IPS-NIHi11 (cell line): ENCODE measurements at regions not wholly inside any gene's neighbourhood (a gene's known extent, or its start where the extent isn't known, plus 50 kb on each side); places are given as distances from the start of the nearest gene placed in this dataset.

ENCODE experiments used
- DNase-seq: peaks from one replicate; pipeline ENCODE4 v3.0.0; 2012; ENCODE audit warnings: mixed read lengths, low spot score

DNA sequence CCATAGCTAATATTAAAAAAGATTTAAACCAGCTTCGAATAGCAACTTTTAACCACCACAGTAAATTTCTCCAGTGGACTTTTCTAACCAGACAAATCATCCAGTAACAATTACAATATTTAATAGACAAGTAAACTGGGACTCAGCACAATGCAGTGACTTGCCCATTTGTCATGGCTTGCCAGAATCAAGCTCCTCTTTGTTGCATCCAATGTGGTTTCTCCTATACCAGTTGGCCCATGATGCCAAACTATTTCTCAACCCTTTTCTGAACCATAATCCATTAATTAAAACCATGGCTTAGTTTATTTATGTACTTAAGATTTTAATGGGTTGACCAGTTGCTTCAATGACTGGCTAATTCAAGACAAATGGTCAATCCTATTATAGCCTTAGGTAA, 64.4 kb downstream of the DIO2 start:
- DNase-seq: no peak

DNA sequence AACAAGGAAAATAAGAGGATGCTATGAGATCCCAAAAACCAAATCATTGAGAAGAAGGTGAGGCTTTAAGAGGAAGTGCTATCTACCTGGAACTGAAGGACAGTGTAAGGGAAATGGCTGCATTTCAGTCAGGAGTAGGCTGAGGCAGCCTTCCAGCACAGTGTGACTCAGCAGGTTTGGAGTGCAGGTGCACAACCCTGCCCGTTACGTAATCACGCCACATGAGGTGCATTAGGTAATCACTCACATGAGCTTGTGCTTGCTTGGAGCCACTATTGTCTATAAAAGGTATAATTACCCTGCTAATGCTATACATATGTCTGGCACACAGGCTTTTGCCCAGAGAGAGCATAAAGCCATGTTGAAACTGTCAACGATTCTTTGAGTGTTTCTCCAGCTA, 74.9 kb downstream of the DIO2 start:
- DNase-seq: no peak

DNA sequence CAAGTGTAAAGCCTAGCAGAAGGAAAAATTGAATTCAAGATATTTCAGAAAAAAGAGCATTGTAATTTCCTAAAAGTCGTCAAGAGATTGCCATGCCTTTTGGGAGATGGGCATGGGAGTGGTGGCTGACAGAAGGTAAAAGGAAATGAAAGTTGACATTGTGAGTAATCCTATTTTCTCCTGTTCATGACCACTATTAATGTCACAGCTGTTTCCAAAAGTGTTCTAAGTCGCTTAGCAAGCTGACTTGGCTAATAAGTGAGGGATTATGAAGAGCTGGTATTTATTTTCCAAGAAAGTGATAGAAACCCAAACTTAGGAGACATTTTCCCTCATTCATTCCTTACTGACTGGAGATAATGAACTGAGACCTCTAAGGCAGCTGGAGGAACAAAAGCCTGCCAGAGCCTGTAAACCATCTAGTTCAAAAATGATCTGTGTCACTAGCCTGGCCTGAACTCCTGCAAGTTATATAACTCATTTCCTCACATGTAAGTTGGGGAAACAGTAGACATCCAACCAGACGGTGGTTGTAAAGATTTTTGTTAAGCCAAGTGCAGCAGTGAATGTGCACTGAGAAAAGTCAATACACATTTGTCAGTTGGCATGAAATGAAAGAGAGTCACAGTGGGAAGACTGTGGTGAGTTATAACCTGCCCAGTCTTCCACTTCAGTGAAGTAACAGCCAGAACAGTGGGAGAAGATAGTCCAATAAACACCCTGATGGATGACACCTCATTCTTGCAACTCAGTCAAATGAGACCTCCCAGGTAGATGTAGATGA, 75.8 kb downstream of the DIO2 start:
- DNase-seq: no peak

DNA sequence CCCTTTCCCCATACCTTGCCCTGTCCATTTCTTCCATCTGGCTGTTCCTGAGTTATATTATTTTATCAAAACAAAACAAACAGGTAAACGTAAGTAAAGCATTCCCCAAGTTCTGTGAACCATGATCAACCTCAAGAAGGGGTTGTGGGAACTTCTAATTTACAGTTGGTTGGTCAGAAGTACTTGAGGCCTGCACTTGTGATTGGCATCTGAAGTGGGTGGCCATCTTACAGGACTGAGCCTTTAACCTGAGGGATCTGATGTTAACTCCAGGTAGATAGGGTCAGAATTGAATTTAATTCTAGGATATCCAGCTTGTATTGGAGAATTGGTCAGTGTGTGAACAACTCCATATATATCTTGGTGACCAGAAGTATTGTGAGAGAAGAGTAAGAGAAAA, 77.0 kb downstream of the DIO2 start:
- no peak for DNase-seq

DNA sequence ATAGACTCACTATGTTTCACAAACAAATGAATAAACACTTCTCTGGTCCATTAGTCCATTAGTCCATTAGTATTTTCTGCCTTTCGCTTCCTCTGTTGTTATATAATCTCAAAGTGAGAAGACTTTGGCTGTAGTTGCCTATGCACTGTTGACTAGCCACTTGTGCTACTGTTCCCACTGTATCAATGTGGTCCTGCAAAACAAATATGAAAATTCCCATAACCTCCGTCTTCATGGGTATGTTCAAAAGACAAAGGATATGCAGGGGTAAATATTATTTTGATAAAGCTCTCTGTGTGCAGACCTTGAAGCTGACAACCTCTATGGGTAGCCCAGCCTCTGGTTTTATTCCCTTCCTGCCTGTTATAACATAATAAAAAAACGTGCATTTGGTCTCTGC, 77.8 kb downstream of the DIO2 start:
- no peak for DNase-seq

DNA sequence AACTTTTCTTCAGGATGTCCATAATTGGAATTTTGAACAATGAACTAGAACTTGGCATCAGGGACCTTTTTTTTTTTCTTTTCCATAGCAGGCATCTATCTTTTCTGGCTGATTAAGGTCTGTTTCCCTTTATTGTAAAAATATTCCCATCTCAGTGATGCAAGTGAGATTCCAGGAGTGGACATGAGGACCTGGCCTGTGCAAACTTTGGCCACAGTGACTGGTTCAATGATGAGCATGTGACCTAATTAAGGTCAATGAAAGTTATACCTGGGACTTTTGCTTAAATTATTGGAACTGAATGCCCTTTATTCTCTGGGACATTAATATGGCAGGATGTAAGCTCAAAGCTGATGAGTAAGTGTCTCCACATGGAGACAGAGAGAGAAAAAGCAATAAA, 83.8 kb downstream of the DIO2 start:
- DNase-seq: no peak

DNA sequence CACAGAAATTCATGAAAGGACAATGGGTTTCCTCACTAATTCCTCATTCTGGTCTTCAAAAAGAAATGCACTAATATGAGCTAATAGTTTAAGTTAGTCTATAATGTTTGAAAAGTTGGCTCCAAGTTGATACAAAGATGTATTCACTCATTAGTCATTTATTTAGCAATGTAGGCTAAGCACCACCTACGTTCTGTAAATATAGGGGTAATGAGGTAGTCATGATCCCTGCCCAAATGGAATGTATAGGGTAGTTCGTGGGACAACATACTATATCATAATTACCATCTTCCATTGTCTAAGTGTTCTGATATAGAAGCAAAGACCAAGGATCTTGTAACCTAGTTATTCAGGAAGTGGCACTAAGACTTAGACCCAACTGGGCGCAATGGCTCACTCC, 86.5 kb downstream of the DIO2 start:
- no peak for DNase-seq

DNA sequence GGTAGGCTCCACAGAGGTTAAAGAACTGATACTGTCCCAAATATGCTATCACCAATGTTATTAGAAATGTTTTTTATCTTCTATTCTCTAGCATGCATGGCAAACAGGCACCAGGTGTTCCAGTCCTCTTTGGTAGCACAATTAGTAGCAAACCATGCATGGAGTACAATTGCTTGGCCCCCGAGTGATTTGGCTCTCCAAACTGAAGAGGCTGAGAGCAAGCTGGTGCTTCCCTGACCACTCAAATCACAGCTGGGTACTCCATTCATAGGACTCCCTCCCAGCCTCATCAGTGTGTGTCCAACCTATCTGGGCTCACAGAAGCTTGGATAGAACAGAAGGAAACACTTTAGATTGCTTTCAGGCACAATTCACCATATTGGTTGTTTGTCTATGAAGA, 93.4 kb downstream of the DIO2 start:
- no peak for DNase-seq

DNA sequence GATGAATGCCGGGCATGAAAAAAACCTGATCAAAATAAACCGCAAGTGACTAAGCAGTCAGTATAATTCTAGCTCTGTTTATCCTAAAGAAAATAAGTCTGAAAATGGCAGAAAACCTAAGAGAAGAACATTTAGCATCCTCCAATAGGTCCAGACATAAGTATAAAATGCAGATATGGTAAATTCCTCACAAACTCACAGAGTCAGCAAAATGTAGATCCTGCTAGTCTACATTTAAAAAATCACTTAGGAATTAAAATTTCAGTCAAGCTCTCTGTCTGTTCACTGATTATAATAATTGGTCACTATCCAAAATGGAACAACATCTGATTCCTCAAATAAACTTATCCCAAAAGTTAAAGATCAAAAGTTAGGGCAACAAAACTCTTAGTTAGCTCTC, 95.1 kb downstream of the DIO2 start:
- DNase-seq: no peak

DNA sequence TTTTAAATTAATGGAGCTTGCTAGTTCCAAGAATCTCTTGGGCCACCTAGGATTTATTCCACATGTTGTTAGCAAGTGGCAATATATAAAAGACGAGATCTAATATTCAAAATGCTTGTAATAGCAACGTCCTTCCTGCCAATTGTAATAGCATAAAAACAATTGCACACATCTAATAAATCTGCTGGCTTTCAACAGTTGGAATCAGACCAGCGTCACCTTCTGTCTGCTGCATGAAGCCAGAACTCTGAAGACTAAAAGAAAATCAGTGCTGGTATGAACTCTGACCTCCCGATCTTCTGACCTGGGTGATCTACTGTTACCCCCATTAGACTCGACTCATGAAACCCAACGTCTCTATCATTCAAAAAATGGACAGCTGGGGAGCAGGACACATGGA, 100.6 kb downstream of the DIO2 start:
- DNase-seq: no peak

DNA sequence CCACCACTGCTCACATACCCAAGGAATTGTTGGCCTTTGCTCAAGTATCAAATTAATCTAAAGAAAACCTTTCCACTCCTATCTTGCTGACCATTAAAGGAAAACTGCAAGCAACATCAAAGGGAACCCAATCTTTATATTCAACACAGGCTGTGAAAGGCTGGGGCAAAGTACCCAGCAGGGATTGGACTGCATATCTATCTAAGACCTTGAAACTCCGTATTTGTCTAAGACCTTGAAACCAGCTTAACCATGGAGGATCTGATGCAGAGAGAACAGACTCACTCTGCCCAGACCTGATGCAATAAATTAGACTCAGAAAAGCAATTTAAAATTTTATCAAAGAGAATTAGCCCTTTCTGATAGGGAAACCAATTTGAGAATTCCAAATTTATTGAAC, 102.2 kb downstream of the DIO2 start:
- no peak for DNase-seq

DNA sequence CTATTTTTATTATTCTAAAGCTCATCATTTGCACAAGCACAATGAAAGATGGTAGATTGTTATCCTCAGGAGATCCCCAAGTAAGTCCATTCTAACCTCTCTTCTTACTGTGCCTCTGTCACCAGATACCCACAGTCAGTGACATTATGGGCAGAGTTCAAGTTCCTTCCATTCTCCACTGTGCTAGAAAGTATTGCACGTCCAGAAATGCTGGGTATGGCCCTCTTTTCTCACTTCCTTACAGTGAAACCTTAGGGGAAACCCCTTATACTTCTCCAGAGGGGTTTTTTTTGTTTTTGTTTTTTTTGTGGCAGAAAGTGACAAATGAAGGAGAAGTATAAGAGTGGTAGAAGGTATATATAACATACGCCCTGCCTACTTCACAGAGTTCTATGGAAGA, 102.9 kb downstream of the DIO2 start:
- no peak for DNase-seq

DNA sequence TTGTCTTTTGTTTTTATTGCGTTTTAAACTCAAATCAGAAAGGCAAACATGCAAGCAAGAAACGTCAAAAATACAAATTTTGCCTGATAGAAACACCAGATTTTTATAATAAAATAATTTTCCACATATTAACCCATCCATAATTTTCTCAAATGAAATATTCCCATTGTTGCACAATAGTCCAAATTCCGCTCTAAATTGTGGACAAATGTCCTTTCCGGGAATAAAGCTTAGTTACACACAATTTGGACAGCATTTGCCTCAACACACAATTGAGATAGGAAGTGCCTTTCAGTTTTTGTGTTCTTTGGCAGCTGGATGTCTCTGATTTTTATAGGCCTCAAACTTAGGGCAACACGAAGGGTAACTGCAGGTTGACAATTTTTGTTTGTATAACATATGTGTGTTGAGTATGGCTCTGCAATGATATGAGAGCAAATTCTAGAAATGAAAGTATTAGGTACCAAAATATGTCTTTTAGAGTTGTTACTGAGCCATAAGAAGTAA, 105.8 kb downstream of the DIO2 start:
- DNase-seq: no peak

DNA sequence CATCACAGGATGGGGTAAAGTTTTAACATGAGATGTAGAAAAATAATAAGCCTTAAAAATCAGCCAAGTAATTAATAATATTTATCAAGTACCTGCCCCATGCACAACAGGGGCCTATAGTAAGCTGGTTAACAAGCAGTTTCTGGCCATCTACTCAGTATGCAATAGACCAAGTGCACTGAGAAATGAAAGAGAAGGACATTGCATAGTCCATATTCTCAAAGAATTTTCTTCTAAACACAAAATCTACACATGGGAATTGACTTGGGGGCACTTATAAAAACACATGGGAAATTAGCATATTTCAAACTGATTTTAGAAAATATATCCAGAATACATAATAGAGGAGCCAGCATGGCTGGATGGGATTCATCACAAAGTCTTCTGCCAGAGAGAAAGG, 109.5 kb downstream of the DIO2 start:
- DNase-seq: no peak

DNA sequence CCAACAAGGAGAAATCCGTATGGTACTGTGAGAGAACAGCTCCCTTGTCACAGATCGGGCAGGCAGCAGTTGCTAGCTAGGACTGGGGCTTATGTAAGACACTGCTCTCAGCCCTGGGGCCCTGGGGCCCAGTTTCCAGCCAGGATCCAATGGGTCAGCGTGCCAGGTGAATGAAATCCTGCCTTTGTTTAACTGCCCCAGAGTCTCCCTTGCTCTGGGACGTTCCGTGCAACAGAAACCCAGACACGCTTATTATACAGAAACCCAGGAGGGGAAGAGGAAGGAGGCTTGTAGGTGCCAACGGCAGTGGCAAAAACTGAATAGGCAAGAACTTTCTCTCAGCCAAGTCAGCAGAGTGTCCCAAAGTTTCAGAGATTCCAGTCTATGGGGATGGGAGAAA, 110.6 kb downstream of the DIO2 start:
- DNase-seq: no peak

DNA sequence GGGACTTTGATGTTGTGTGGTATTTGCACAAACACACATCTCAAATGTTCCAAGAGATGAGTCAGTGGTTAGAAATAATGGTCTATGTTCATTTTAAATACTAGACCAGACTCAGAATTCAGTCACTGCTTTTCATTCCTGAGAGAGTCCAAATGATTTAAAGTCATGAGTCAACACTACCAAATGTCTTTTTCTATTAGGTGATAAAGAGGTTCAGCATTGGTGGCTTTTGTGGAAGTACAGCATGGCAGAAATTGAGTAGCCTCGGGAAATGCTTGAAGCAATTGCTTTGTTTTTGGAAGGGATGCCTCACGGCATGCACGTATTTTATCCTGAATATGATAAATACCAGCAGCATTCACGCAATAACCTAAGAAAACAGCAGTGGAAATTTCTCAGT, 115.7 kb downstream of the DIO2 start:
- no peak for DNase-seq

DNA sequence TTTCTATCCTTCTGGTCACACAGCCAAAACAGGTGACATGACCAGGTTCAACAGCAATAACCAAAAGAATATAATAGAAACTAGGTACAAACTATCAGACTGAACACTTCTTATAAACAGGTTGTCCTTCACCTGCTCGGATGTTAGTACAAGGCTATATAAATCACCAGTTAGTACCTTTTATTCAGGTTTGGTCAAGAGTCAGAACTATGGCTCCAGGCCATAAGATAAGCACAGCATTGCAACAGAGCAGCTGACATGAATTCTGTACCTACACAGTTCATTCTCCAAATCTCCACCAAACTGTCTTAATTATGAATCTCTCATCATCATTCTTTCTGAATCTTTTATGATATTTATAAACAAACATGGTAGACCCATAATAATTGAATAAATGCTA, 123.9 kb downstream of the DIO2 start:
- DNase-seq: no peak

DNA sequence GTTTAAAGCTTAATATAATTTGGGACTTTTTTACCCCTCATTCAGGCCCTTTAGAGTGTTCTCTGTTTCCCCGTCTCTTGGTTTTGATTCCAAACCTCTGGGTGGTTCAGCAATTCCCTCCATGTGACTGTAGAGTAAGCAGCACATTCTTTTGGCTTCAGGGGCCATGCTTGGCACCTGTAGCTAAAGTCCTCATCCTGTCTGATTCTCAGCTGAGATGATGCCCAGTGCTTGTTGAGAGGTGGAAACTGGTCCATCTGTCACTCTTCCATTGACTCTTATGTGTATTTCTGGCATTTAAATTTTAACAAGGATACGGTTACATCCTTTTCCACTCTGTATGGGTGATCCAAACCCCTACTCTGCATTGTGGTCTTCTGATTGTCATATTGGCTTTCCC, 127.1 kb downstream of the DIO2 start:
- DNase-seq: no peak

DNA sequence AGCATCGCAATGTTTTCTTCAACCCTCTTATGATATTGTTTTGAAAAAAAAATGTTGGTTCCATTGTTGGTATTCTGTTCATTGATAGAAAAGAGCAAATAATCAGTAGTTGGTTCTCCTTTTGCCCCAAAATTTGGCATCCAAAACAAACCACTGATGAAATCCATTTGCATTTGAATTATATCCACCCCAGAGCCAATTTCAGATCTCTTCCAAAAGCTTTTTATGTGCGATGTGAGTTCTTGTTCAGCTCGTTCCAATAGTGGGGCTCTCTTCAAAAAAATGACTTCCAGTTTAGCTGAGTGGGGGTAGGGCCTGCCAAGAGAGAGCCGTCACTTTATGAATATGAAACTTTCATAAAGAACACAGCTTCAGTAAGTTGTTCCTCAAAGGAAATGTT, 130.7 kb downstream of the DIO2 start:
- DNase-seq: no peak

DNA sequence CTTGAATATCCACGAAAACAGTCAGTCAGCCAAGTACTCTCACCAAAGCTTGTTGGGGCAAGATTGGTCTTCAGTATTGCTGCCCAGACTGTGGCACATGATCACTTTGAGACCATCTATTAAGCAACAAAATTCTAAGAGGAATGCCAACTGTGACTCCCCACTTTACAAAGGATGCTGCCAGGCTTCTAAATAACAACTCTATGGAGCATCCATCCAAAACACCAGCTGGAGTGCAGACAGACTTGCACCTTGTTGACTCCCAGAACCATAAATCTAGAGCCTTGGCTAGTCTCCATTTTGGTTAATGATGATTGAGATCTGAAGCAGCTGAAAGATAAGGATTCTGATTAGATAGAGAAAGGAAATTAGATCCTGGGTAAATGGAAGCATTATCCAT, 132.8 kb downstream of the DIO2 start:
- DNase-seq: no peak

DNA sequence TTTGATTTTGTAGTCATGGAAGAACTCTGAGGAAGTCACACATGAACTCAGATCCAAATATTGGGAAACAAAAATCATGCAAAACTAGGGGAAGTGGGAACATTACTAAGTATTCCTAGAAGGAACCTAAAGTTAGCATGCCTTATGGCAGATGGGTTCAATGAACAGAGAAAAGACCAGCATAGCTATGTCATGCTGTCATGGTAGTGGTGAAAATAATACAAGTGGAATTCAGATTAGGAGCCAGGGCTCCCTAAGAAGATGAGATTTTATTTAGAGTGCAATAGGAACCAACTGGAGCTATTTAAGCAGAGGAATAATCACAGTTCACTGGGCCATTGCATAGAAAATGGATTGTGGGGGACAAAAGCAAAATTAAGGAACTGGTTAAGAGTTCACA, 134.0 kb downstream of the DIO2 start:
- no peak for DNase-seq

DNA sequence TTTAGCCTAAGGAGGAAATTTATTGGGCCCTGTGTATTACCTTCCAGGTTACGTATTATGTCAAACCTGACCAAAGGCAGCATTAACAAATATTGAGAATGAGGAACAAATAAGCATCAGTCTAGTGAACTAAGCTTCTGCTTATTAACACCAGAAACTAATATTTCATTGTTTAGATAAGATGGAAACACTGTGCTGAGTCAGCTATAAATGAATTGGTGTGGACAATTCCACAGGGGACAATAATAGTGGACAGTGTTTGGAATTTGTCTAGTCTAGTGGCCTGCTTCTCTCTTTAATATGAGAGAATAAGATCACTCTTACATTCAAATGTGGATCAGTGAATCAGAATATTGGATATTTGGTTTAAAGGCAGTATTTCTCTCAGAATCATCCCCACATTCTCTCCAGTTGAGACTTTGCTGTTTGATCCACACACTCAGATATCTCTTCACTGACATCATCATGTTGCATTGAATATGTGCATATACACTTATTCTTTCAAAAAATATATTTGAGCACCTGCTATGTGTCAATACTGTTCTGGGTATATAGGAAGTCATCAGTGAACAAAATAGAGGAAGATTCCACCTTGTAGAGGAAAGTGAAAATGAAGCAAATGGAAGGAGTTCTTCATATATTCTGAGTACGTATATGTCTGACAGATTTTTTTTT, 136.3 kb downstream of the DIO2 start:
- DNase-seq: no peak

DNA sequence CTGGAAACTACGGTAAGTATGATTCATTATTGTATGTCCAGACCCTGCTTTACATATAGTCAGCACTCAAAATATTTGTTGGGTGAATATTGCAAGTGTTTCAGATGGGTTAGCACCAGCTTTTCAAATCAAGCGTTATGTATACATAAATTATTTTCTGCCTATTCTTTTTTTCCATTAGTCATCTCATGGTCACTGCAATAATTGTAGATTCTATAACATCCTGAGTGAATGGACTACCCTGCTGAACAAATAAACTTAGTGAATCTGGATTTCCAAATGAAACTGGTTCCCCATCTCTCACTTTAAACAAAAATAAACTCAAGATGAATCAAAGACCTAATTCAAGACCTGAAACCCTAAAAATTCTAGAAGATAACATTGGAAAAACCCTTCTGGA, 152.3 kb downstream of the DIO2 start:
- DNase-seq: no peak

DNA sequence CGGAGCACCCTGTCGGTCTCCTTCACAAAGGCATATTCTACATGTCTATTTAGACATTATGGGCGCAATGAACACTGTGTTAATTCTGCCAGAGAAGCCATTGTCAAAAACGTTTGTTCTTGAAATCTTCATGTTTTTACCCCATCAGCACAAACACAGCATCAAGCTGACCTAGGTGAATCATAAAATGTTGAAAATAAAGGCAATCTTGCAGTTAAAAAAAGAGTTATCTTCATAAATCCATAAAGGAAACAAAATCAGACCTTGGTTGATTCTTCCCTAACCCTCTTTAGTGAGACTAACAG, 154.9 kb downstream of the DIO2 start:
- DNase-seq: no peak
